PC-9 (cell line): ENCODE measurements at regions not wholly inside any gene's neighbourhood (a gene's known extent, or its start where the extent isn't known, plus 50 kb on each side); places are given as distances from the start of the nearest gene placed in this dataset.

Experiments used
- BruUV-seq: library from RNA; stranded (reverse); fragments of 400-500 nt; replicated peaks from 2 replicates; lab custom pipeline; 2021; lab: Mats Ljungman, UMichigan
- CTCF ChIA-PET: fragments of 300-600 bp; sonication (Branson Sonifier 250); formaldehyde crosslinking; loops from one replicate; lab custom pipeline; 2022; ENCODE audit warnings: antibody characterized with exemption; lab: Charles Lee
- POLR2A ChIA-PET: fragments of 300-600 bp; sonication (Branson Sonifier 250); formaldehyde crosslinking; loops from one replicate; lab custom pipeline; 2022; ENCODE audit warnings: antibody characterized with exemption; ENCODE audit not compliant: unreplicated experiment; lab: Charles Lee
- DNase-seq, 2 experiments: peaks; one replicate each; pipeline versions ENCODE4 v3.0.0 to v3.0.0-alpha.2; 2015 to 2022; ENCODE audit warnings: mixed read lengths in 1 of 2
- H2AFZ ChIP-seq: fragments of 200-600 bp; sonication (generic); 2 replicates; pipeline ENCODE4 v1.8.1; 2017; ENCODE audit warnings: antibody characterized with exemption
- H3F3A ChIP-seq: fragments of 200-600 bp; sonication (generic); 2 replicates; pipeline ENCODE4 v1.8.1; 2017; ENCODE audit warnings: antibody characterized with exemption, mild to moderate bottlenecking, low read depth; ENCODE audit not compliant: insufficient read depth
- H3K27ac ChIP-seq: fragments of 200-600 bp; sonication (generic); 2 replicates; pipeline ENCODE4 v1.6.1; 2016; ENCODE audit warnings: mixed run types
- H3K27me3 ChIP-seq: fragments of 200-600 bp; sonication (generic); 2 replicates; pipeline ENCODE4 v1.6.1; 2016; ENCODE audit warnings: low read depth, mixed run types; ENCODE audit not compliant: insufficient read depth
- H3K36me3 ChIP-seq: fragments of 200-600 bp; sonication (generic); 2 replicates; pipeline ENCODE4 v1.6.1; 2016; ENCODE audit warnings: low read depth, mixed run types
- H3K4me1 ChIP-seq: fragments of 200-600 bp; sonication (generic); replicated peaks from 2 replicates; pipeline ENCODE4 v1.6.1; 2016; ENCODE audit warnings: mixed run types; ENCODE audit not compliant: insufficient read depth
- H3K4me2 ChIP-seq: fragments of 200-600 bp; sonication (generic); 2 replicates; pipeline ENCODE4 v1.6.1; 2017; ENCODE audit warnings: mixed run types
- H3K4me3 ChIP-seq: fragments of 200-600 bp; sonication (generic); 2 replicates; pipeline ENCODE4 v1.6.1; 2016; ENCODE audit warnings: mixed run types
- H3K79me2 ChIP-seq: fragments of 200-600 bp; sonication (generic); 2 replicates; pipeline ENCODE4 v1.6.1; 2017; ENCODE audit warnings: low read depth, mixed run types
- H3K9me2 ChIP-seq: fragments of 200-600 bp; sonication (generic); 2 replicates; pipeline ENCODE4 v1.8.1; 2017; ENCODE audit warnings: mild to moderate bottlenecking; ENCODE audit not compliant: insufficient read depth
- H3K9me3 ChIP-seq: fragments of 200-600 bp; sonication (generic); 2 replicates; pipeline ENCODE4 v1.8.1; 2016; ENCODE audit warnings: low read depth; ENCODE audit not compliant: insufficient read depth
- H4K20me1 ChIP-seq: fragments of 200-600 bp; sonication (generic); 2 replicates; pipeline ENCODE4 v1.8.1; 2017; ENCODE audit not compliant: insufficient read depth
- EZH2 ChIP-seq: fragments of 200-600 bp; sonication (generic); IDR thresholded peaks from 2 replicates; pipeline ENCODE4 v1.8.0; 2017; ENCODE audit warnings: antibody characterized with exemption, low read depth
- intact Hi-C: fragments of 100-400 bp; cut with micrococcal nuclease; formaldehyde crosslinking; loops from one replicate; pipeline ENCODE4 v1.10.0; 2022; ENCODE audit not compliant: unreplicated experiment
- TF ChIP-seq, protein P1 (sequence below): fragments of 200-600 bp; sonication (generic); conservative IDR thresholded peaks from 2 replicates; pipeline ENCODE4 v1.6.1; 2017; ENCODE audit warnings: mixed run types, antibody characterized with exemption, mild to moderate bottlenecking, moderate library complexity

- no peaks in the 10 kb centered on the region for H3F3A ChIP-seq
- H2AFZ ChIP-seq = no peak overlapping the region
- H3K9me3 ChIP-seq = no peaks in the 10 kb centered on the region
- ChIA-PET CTCF (no interaction called here), POLR2A (no interaction called here)
- H3K4me2 ChIP-seq = no peak overlapping the region
- DNase-seq = no peak
- H3K9me2 ChIP-seq = no peaks in the 10 kb centered on the region
- no peaks in the 10 kb centered on the region for H4K20me1 ChIP-seq
- intact Hi-C loops = no loop called here
- no peak overlapping the region for H3K4me3 ChIP-seq
- no peaks in the 10 kb centered on the region for H3K36me3 ChIP-seq
- H3K27me3 ChIP-seq = no peaks in the 10 kb centered on the region
- no peak for TF ChIP-seq EZH2
- TF ChIP-seq, protein P1, sequence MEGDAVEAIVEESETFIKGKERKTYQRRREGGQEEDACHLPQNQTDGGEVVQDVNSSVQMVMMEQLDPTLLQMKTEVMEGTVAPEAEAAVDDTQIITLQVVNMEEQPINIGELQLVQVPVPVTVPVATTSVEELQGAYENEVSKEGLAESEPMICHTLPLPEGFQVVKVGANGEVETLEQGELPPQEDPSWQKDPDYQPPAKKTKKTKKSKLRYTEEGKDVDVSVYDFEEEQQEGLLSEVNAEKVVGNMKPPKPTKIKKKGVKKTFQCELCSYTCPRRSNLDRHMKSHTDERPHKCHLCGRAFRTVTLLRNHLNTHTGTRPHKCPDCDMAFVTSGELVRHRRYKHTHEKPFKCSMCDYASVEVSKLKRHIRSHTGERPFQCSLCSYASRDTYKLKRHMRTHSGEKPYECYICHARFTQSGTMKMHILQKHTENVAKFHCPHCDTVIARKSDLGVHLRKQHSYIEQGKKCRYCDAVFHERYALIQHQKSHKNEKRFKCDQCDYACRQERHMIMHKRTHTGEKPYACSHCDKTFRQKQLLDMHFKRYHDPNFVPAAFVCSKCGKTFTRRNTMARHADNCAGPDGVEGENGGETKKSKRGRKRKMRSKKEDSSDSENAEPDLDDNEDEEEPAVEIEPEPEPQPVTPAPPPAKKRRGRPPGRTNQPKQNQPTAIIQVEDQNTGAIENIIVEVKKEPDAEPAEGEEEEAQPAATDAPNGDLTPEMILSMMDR = no peak
- no peaks in the 10 kb centered on the region for H3K79me2 ChIP-seq
- H3K4me1 ChIP-seq = no peaks in the 10 kb centered on the region
- H3K27ac ChIP-seq = no peak overlapping the region
- BruUV-seq = no TSS peak
These were observed 176.1 kb downstream of the RMST start for GRCh38 chr12:97638739-97639138.

DNA sequence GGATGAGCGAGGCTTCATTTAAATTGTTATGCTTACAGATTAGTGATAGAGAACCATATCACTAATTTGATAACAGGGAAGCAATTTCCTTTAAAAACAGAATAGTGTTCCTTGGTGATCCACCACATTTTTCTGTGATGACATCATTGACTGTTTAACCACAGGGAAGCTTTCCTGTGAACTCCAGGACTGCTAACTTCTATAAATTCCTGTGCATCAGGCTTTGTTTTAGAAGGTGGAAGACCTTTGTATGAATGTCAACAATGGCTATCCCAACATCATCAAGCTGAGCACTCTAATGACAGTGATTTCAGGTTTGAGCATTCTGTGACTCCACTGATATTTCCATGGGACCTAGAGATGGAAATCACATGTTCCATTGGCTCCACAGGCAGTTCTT, 177.1 kb downstream of the RMST start:
- BruUV-seq = no TSS peak
- CTCF ChIA-PET = no interaction called here
- intact Hi-C loops = no loop called here
- Histone ChIP-seq H4K20me1 (no peaks in the 10 kb centered on the region), H2AFZ (no peak overlapping the region), H3K9me2 (no peaks in the 10 kb centered on the region), H3K4me1 (no peaks in the 10 kb centered on the region), H3K27ac (no peak overlapping the region), H3F3A (no peaks in the 10 kb centered on the region), H3K27me3 (no peaks in the 10 kb centered on the region), H3K4me2 (no peak overlapping the region), H3K79me2 (no peaks in the 10 kb centered on the region), H3K9me3 (no peaks in the 10 kb centered on the region), H3K36me3 (no peaks in the 10 kb centered on the region), H3K4me3 (no peak overlapping the region)
- DNase-seq = no peak
- no peak for TF ChIP-seq EZH2
- TF ChIP-seq, protein P1 = no peak
- POLR2A ChIA-PET = no interaction called here

GRCh38 chr12:97640826-97641225, 178.2 kb downstream of the RMST start:
- CTCF ChIA-PET = no interaction called here

More at GRCh38 chr12:97640826-97641225, 178.2 kb downstream of the RMST start:
- Histone ChIP-seq H3K79me2 (no peaks in the 10 kb centered on the region), H3K9me2 (no peaks in the 10 kb centered on the region), H2AFZ (no peak overlapping the region), H3K27ac (no peak overlapping the region), H4K20me1 (no peaks in the 10 kb centered on the region), H3K4me3 (no peak overlapping the region), H3K4me1 (no peaks in the 10 kb centered on the region), H3K27me3 (no peaks in the 10 kb centered on the region), H3K36me3 (no peaks in the 10 kb centered on the region), H3K9me3 (no peaks in the 10 kb centered on the region), H3F3A (no peaks in the 10 kb centered on the region), H3K4me2 (no peak overlapping the region)
- intact Hi-C loops = no loop called here
- POLR2A ChIA-PET = no interaction called here
- BruUV-seq = no TSS peak
- DNase-seq = no peak
- TF ChIP-seq, protein P1 = no peak
- no peak for TF ChIP-seq EZH2
